GM12878 (cell line): ENCODE measurements at regions not wholly inside any gene's neighbourhood (a gene's known extent, or its start where the extent isn't known, plus 50 kb on each side); places are given as distances from the start of the nearest gene placed in this dataset.

Experiments used
- ATAC-seq: fragments of 200-7000 bp; cut with Tn5 transposase; 3 replicates; pipeline ENCODE4 v1.9.1; 2020; ENCODE audit warnings: mild to moderate bottlenecking, moderate library complexity
- BruUV-seq: library from RNA; stranded (reverse); fragments of 400-500 nt; replicated peaks from 2 replicates; lab custom pipeline; 2021; lab: Mats Ljungman, UMichigan
- CTCF ChIA-PET: fragments of 300-600 bp; sonication (Branson Sonifier 250); formaldehyde crosslinking; extraction: SDS; loops from one replicate; lab custom pipeline; 2021; ENCODE audit warnings: inconsistent platforms; lab: Yijun Ruan, JAX
- POLR2A ChIA-PET: fragments of 350-600 bp; formaldehyde crosslinking; extraction: SDS; loops from one replicate; lab custom pipeline; 2021; ENCODE audit warnings: inconsistent platforms; lab: Charles Lee
- RAD21 ChIA-PET: fragments of 300-600 bp; sonication (Branson Sonifier 250); formaldehyde crosslinking; loops from one replicate; lab custom pipeline; 2023; ENCODE audit warnings: antibody characterized with exemption; ENCODE audit not compliant: unreplicated experiment; lab: Charles Lee
- SMC1A ChIA-PET: fragments of 300-600 bp; sonication (Branson Sonifier 250); formaldehyde crosslinking; loops from one replicate; lab custom pipeline; 2023; ENCODE audit not compliant: unreplicated experiment, uncharacterized antibody; lab: Charles Lee
- DNase-seq: peaks from one replicate; pipeline ENCODE4 v3.0.0-alpha.2; 2011; ENCODE audit warnings: low read depth, low spot score
- FAIRE-seq: peaks from 3 replicates; lab custom pipeline; 2011; peaks lifted over from hg19 to GRCh38; lab: Jason Lieb, UNC
- H2AFZ ChIP-seq: 2 replicates; pipeline ENCODE4 v1.6.0; 2011; ENCODE audit warnings: low read depth, low read length, control low read depth; ENCODE audit not compliant: control insufficient read depth
- H3K27ac ChIP-seq: 2 replicates; pipeline ENCODE4 v1.5.1; 2011; ENCODE audit warnings: control low read depth; ENCODE audit not compliant: control insufficient read depth, insufficient read depth
- H3K27me3 ChIP-seq, 2 experiments: replicated peaks in 1 of 2; 2 replicates each; pipeline versions ENCODE4 v1.6.0 to v1.6.1; 2011; ENCODE audit warnings: low read length in 1 of 2; ENCODE audit not compliant: control insufficient read depth in 2 of 2, insufficient read depth in 2 of 2
- H3K36me3 ChIP-seq, 2 experiments: 2 replicates each; pipeline ENCODE4 v1.5.1; 2011; ENCODE audit warnings: low read length in 1 of 2; ENCODE audit not compliant: control insufficient read depth in 2 of 2, insufficient read depth in 2 of 2
- H3K4me1 ChIP-seq: 2 replicates; pipeline ENCODE4 v1.6.1; 2011; ENCODE audit warnings: mild to moderate bottlenecking, low read length, moderate library complexity, mixed read lengths; ENCODE audit not compliant: control insufficient read depth, insufficient read depth
- H3K4me2 ChIP-seq: 2 replicates; pipeline ENCODE4 v1.6.0; 2011; ENCODE audit warnings: control low read depth; ENCODE audit not compliant: control insufficient read depth, insufficient read depth
- H3K4me3 ChIP-seq: fragments of 200-600 bp; sonication (generic); 2 replicates; pipeline ENCODE4 v1.5.1; 2016
- H3K79me2 ChIP-seq: 2 replicates; pipeline ENCODE4 v1.6.0; 2011; ENCODE audit warnings: low read length; ENCODE audit not compliant: control insufficient read depth, insufficient read depth
- H3K9ac ChIP-seq: 2 replicates; pipeline ENCODE4 v1.8.0; 2011; ENCODE audit warnings: low read length, control low read depth, mixed read lengths; ENCODE audit not compliant: control insufficient read depth, insufficient read depth
- H3K9me3 ChIP-seq: replicated peaks from 3 replicates; pipeline ENCODE4 v1.5.1; 2011; ENCODE audit warnings: mild to moderate bottlenecking, low read length; ENCODE audit not compliant: control insufficient read depth, insufficient read depth
- H4K20me1 ChIP-seq: 2 replicates; pipeline ENCODE4 v1.6.0; 2011; ENCODE audit not compliant: control insufficient read depth, insufficient read depth
- DPF2 ChIP-seq: fragments of 450-650 bp; IDR thresholded peaks from 2 replicates; pipeline ENCODE4 v1.6.1; 2017; ENCODE audit warnings: mild to moderate bottlenecking
- GATAD2B ChIP-seq: fragments of 450-650 bp; conservative IDR thresholded peaks from 2 replicates; pipeline ENCODE4 v1.6.1; 2017; ENCODE audit warnings: low read depth, mild to moderate bottlenecking, moderate library complexity
- HCFC1 ChIP-seq: fragments of 150-350 bp; IDR thresholded peaks from 2 replicates; pipeline ENCODE4 v1.6.1; 2014; ENCODE audit warnings: low read length
- HDGF ChIP-seq: fragments of 450-650 bp; IDR thresholded peaks from 2 replicates; pipeline ENCODE4 v1.6.1; 2016; ENCODE audit warnings: antibody characterized with exemption
- MYB ChIP-seq: fragments of 150-350 bp; IDR thresholded peaks from 2 replicates; pipeline ENCODE4 v1.6.1; 2014; ENCODE audit warnings: mild to moderate bottlenecking, low read depth, low read length, borderline replicate concordance
- MYC ChIP-seq: IDR thresholded peaks from 2 replicates; pipeline ENCODE4 v1.6.1; 2011; ENCODE audit warnings: mild to moderate bottlenecking, low read length, moderate library complexity, inconsistent platforms; ENCODE audit not compliant: insufficient read depth, insufficient replicate concordance, insufficient read length, severe bottlenecking
- NFXL1 ChIP-seq: fragments of 450-650 bp; IDR thresholded peaks from 2 replicates; pipeline ENCODE4 v1.6.1; 2017; ENCODE audit warnings: antibody characterized with exemption, mild to moderate bottlenecking, borderline replicate concordance
- PML ChIP-seq: IDR thresholded peaks from 2 replicates; pipeline ENCODE4 v1.6.1; 2012; ENCODE audit warnings: low read length, inconsistent platforms
- SREBF1 ChIP-seq: IDR thresholded peaks from 2 replicates; pipeline ENCODE4 v1.6.1; 2012; ENCODE audit warnings: mild to moderate bottlenecking, low read length
- TBL1XR1 ChIP-seq: IDR thresholded peaks from 2 replicates; pipeline ENCODE4 v1.6.1; 2012; ENCODE audit warnings: low read depth, low read length, improper control_type of control experiment
- ZNF217 ChIP-seq: fragments of 450-650 bp; IDR thresholded peaks from 2 replicates; pipeline ENCODE4 v1.6.1; 2017; ENCODE audit warnings: antibody characterized with exemption, mild to moderate bottlenecking
- WGBS: methylation state at CpG from one replicate; pipeline ENCODE4 v1.1.6; 2016; ENCODE audit warnings: low lambda C conversion rate; ENCODE audit not compliant: insufficient replicate concordance, insufficient coverage; ENCODE audit errors: missing lambda C conversion rate; 5-methylcytosine and 5-hydroxymethylcytosine counted together
- in situ Hi-C: fragments of 300-500 bp; cut with MboI; formaldehyde crosslinking; loops from 9 replicates; pipeline ENCODE4 v1.14.3; 2018; ENCODE audit warnings: mixed read lengths
- intact Hi-C: fragments of 100-400 bp; cut with micrococcal nuclease; formaldehyde crosslinking; loops from one replicate; pipeline ENCODE4 v1.14.2; 2022; ENCODE audit not compliant: unreplicated experiment
- TF ChIP-seq, protein P1 (sequence below): fragments of 450-650 bp; IDR thresholded peaks from 2 replicates; pipeline ENCODE4 v1.6.1; 2017; ENCODE audit warnings: borderline replicate concordance
- TF ChIP-seq, protein P2 (sequence below), 3 experiments: IDR thresholded peaks in 2 of 3; conservative IDR thresholded peaks in 1 of 3; 2 replicates each; pipeline ENCODE4 v1.5.1; 2011; ENCODE audit warnings: low read depth in 3 of 3, low read length in 3 of 3, mild to moderate bottlenecking in 3 of 3, control low read depth in 2 of 3, moderate library complexity in 2 of 3, inconsistent platforms in 1 of 3, mixed read lengths in 1 of 3; ENCODE audit not compliant: control insufficient read depth in 2 of 3, insufficient read depth in 1 of 3; ENCODE audit errors: extremely low read depth in 1 of 3

DNA sequence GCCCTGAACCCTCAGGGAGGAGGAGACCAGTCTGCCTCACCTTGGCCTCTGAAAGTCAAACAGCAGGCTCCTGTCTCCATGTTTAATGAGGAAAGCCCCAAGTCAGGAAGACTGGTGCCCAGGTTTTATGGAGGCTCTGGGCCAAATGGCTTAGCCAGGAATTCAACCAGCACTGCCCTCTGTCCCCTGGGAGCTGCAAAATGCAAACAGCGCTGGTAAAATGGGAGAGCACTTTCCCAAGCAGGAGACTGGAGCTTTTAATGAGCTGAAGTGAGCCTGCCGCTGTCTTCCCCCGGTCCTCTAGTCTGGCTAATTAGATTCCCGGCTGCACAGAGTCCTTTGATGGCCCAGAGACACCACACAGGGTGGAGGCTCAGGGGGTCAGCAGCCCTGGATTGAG is 276.0 kb upstream of the TRIB2 start (continued):
- no peak for TF ChIP-seq PML
- no peak for TF ChIP-seq NFXL1
- TF ChIP-seq, protein P1, sequence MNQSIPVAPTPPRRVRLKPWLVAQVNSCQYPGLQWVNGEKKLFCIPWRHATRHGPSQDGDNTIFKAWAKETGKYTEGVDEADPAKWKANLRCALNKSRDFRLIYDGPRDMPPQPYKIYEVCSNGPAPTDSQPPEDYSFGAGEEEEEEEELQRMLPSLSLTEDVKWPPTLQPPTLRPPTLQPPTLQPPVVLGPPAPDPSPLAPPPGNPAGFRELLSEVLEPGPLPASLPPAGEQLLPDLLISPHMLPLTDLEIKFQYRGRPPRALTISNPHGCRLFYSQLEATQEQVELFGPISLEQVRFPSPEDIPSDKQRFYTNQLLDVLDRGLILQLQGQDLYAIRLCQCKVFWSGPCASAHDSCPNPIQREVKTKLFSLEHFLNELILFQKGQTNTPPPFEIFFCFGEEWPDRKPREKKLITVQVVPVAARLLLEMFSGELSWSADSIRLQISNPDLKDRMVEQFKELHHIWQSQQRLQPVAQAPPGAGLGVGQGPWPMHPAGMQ: no peak
- no peak for TF ChIP-seq MYC
- TF ChIP-seq ZNF217: no peak
- TF ChIP-seq HCFC1: no peak
- TF ChIP-seq, protein P2, sequence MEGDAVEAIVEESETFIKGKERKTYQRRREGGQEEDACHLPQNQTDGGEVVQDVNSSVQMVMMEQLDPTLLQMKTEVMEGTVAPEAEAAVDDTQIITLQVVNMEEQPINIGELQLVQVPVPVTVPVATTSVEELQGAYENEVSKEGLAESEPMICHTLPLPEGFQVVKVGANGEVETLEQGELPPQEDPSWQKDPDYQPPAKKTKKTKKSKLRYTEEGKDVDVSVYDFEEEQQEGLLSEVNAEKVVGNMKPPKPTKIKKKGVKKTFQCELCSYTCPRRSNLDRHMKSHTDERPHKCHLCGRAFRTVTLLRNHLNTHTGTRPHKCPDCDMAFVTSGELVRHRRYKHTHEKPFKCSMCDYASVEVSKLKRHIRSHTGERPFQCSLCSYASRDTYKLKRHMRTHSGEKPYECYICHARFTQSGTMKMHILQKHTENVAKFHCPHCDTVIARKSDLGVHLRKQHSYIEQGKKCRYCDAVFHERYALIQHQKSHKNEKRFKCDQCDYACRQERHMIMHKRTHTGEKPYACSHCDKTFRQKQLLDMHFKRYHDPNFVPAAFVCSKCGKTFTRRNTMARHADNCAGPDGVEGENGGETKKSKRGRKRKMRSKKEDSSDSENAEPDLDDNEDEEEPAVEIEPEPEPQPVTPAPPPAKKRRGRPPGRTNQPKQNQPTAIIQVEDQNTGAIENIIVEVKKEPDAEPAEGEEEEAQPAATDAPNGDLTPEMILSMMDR (IDR thresholded peaks at IDR 0.05 in 2 of 3, conservative IDR thresholded peaks at IDR 0.05 in 1 of 3; ENCODE audit: control insufficient read depth in 2 of 3, extremely low read depth in 1 of 3, insufficient read depth in 1 of 3, low read depth in 3 of 3, low read length in 3 of 3): no peak
- TF ChIP-seq MYB: no peak
- no peak for TF ChIP-seq DPF2

DNA sequence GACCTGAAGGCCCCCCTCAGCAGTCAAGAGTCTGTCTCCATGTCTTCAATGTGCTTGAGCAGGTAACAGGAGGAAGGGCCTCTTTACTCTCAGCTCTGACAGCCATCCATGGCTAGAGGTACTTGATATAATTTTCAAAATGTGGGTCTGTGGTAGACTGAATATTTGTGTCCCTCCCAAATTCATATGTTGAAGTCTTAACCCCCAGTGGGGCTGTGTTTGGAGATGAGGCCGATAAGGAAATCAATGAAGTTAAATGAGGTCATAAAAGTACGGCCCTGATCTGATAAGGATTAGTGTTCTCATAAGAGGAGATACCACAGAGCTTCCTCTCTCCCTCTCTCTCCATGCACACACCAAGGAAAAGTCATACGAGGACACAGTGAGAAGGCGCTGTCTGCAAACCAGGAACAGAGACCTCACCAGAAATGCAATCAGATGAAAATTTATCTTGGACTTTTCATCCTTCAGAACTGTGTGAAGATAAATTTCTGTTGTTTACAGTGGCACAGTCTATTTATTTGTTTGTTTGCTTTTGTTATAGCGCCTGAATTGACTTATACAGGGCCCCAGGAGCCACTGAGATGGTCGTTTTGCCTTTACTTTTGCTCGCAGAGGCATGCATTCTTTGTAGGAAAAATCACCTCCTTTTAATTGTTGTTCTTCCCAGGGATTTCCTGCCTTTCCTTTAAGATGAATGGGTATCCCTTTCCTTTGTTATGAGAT is 274.8 kb upstream of the TRIB2 start:
- H3K27me3 ChIP-seq: no peaks in the 10 kb centered on the region
- H3K36me3 ChIP-seq: no peaks in the 10 kb centered on the region
- no peak overlapping the region for H3K4me2 ChIP-seq
- H2AFZ ChIP-seq: no peak overlapping the region
- 89% methylated on average over 7 of the region's 7 CpGs for WGBS
- TF ChIP-seq SREBF1 (no peak), TBL1XR1 (no peak), HDGF (no peak), GATAD2B (no peak)
- H3K4me3 ChIP-seq: no peak overlapping the region
- ChIA-PET CTCF (interaction anchor here (1.0 kb wide), 2 partner anchors 8 to 11 kb away, joined by 3 read pairs; no protein-coding TSS in a partner anchor), SMC1A (interaction anchor here (1.2 kb wide), 1 partner anchor 11 kb away, joined by 5 read pairs; no protein-coding TSS in a partner anchor), RAD21 (interaction anchor here (1.2 kb wide), 1 partner anchor 11 kb away, joined by 5 read pairs; no protein-coding TSS in a partner anchor), POLR2A (no interaction called here)
- in situ Hi-C loops: no loop called here
- no peaks in the 10 kb centered on the region for H4K20me1 ChIP-seq
- FAIRE-seq (no peak), DNase-seq (no peak), ATAC-seq (no peak)
- H3K9ac ChIP-seq: no peak overlapping the region
- no peaks in the 10 kb centered on the region for H3K9me3 ChIP-seq
- no TSS peak for BruUV-seq
- H3K79me2 ChIP-seq: no peaks in the 10 kb centered on the region
- intact Hi-C loops: no loop called here
- no peaks in the 10 kb centered on the region for H3K4me1 ChIP-seq
- no peak overlapping the region for H3K27ac ChIP-seq
